Trophoblast cell (in vitro differentiated cells and primary cell): ENCODE measurements at regions not wholly inside any gene's neighbourhood (a gene's known extent, or its start where the extent isn't known, plus 50 kb on each side); places are given as distances from the start of the nearest gene placed in this dataset.

Experiments used
- DNase-seq, 2 donors: peaks; one replicate each; pipeline ENCODE4 v3.0.0-alpha.2; 2016
- H2AFZ ChIP-seq: 2 replicates; pipeline ENCODE4 v1.6.1; 2013; ENCODE audit warnings: low read length, moderate library complexity, mild to moderate bottlenecking; ENCODE audit not compliant: insufficient read depth, poor library complexity
- H2AK5ac ChIP-seq: 2 replicates; pipeline ENCODE4 v1.6.1; 2013; ENCODE audit warnings: mild to moderate bottlenecking, low read length
- H2BK120ac ChIP-seq: 2 replicates; pipeline ENCODE4 v1.6.1; 2013; ENCODE audit warnings: low read length, mild to moderate bottlenecking, moderate library complexity; ENCODE audit not compliant: insufficient read depth, poor library complexity
- H2BK12ac ChIP-seq: 2 replicates; pipeline ENCODE4 v1.6.1; 2013; ENCODE audit warnings: mild to moderate bottlenecking, low read length, moderate library complexity
- H2BK5ac ChIP-seq: 2 replicates; pipeline ENCODE4 v1.6.1; 2013; ENCODE audit warnings: low read length, low read depth, moderate library complexity, mild to moderate bottlenecking; ENCODE audit not compliant: poor library complexity
- H3K14ac ChIP-seq: 2 replicates; pipeline ENCODE4 v1.6.1; 2013; ENCODE audit warnings: mild to moderate bottlenecking, low read length
- H3K18ac ChIP-seq: 2 replicates; pipeline ENCODE4 v1.6.1; 2013; ENCODE audit warnings: mild to moderate bottlenecking, low read length
- H3K23ac ChIP-seq: 2 replicates; pipeline ENCODE4 v1.6.1; 2013; ENCODE audit warnings: low read length
- H3K27ac ChIP-seq: 2 replicates; pipeline ENCODE4 v1.5.1; 2013; ENCODE audit warnings: low read depth, mild to moderate bottlenecking, inconsistent platforms, low read length, moderate library complexity
- H3K27me3 ChIP-seq: 2 replicates; pipeline ENCODE4 v1.6.1; 2013; ENCODE audit warnings: inconsistent platforms, mild to moderate bottlenecking, low read length, moderate library complexity; ENCODE audit not compliant: insufficient read depth
- H3K36me3 ChIP-seq, 2 experiments: 1 replicate in 1 of 2; 2 replicates in 1 of 2; pipeline ENCODE4 v1.6.1; 2013; ENCODE audit warnings: low read length in 2 of 2, mild to moderate bottlenecking in 2 of 2, moderate library complexity in 1 of 2; ENCODE audit not compliant: insufficient read depth in 2 of 2, control insufficient read depth in 1 of 2
- H3K4ac ChIP-seq: 2 replicates; pipeline ENCODE4 v1.6.1; 2013; ENCODE audit warnings: low read depth, mild to moderate bottlenecking, low read length, moderate library complexity
- H3K4me1 ChIP-seq, 2 experiments: 1 replicate in 1 of 2; 2 replicates in 1 of 2; pipeline ENCODE4 v1.6.1; 2013; ENCODE audit warnings: low read length in 2 of 2, mild to moderate bottlenecking in 2 of 2, moderate library complexity in 1 of 2; ENCODE audit not compliant: insufficient read depth in 2 of 2, control insufficient read depth in 1 of 2
- H3K4me2 ChIP-seq: 2 replicates; pipeline ENCODE4 v1.6.1; 2013; ENCODE audit warnings: inconsistent platforms, mild to moderate bottlenecking, low read length, moderate library complexity
- H3K4me3 ChIP-seq: 2 replicates; pipeline ENCODE4 v1.5.1; 2013; ENCODE audit warnings: mild to moderate bottlenecking, low read depth, low read length, inconsistent platforms
- H3K79me1 ChIP-seq: one replicate; pipeline ENCODE4 v1.6.1; 2013; ENCODE audit warnings: low read length
- H3K79me2 ChIP-seq: 2 replicates; pipeline ENCODE4 v1.6.1; 2013; ENCODE audit warnings: low read length, mild to moderate bottlenecking; ENCODE audit not compliant: control insufficient read depth, insufficient read depth, poor library complexity
- H3K9ac ChIP-seq: 2 replicates; pipeline ENCODE4 v1.6.1; 2013; ENCODE audit warnings: mild to moderate bottlenecking, low read length
- H3K9me3 ChIP-seq: 2 replicates; pipeline ENCODE4 v1.6.1; 2013; ENCODE audit warnings: low read depth, mild to moderate bottlenecking, control low read depth, inconsistent platforms, low read length; ENCODE audit not compliant: insufficient read depth
- H4K12ac ChIP-seq: 2 replicates; pipeline ENCODE4 v1.6.1; 2013; ENCODE audit warnings: low read depth, mild to moderate bottlenecking, low read length, moderate library complexity
- H4K8ac ChIP-seq: 2 replicates; pipeline ENCODE4 v1.6.1; 2013; ENCODE audit warnings: low read depth, mild to moderate bottlenecking, low read length, moderate library complexity
- H4K91ac ChIP-seq: one replicate; pipeline ENCODE4 v1.6.1; 2013; ENCODE audit warnings: low read depth, mild to moderate bottlenecking, low read length, moderate library complexity
- WGBS: extraction: QIAGEN DNeasy Blood & Tissue Kit; methylation state at CpG from one replicate; pipeline ENCODE4 v1.1.7; 2013; ENCODE audit warnings: missing lambda C conversion rate; ENCODE audit not compliant: insufficient read length, insufficient coverage; ENCODE audit errors: extremely low coverage; 5-methylcytosine and 5-hydroxymethylcytosine counted together

DNA sequence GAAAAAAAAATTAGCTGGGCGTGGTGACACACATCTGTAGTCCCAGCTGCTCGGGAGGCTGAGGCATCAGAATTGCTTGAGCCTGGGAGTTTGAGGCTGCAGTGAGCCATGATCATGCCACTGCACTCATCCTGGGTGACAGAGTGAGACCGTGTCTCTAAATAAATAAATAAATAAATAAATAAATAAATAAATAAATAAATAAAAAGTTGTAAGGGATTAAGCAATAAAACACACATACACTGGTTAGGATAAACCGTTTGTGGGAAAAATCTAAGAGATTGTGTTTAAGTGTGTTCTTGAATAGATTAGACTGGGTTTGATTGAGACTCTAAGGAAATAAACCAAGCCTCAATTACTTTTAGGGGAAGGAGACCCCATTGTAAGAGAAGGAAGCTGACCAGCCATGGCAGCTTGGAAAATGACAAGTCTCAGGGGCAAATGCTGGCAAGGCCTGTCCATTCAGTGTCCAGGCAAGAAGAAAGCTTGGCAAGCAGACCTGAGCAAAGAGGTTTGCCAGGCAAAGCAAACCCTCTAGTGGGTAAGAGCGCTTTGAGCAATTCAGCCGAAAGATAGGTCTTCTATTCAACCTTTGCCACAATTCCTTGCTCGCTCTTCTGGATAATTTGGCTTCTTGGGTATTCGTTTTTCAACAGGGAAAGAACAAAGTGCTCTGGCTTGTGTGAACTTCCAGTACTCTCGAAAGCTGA, 106.9 kb upstream of the SERBP1 start:
- no peaks in the 10 kb centered on the region for H3K27me3 ChIP-seq
- H3K4me1 ChIP-seq: no peaks in the 10 kb centered on the region
- no peaks in the 10 kb centered on the region for H3K36me3 ChIP-seq
- H3K14ac ChIP-seq: no peak overlapping the region
- no peak overlapping the region for H2BK12ac ChIP-seq
- no peak overlapping the region for H4K91ac ChIP-seq
- no peak overlapping the region for H3K18ac ChIP-seq
- H3K4me3 ChIP-seq: no peak overlapping the region
- no peak overlapping the region for H2AK5ac ChIP-seq
- H2AFZ ChIP-seq: no peak overlapping the region
- no peak overlapping the region for H2BK5ac ChIP-seq
- H3K79me2 ChIP-seq: no peaks in the 10 kb centered on the region
- H4K12ac ChIP-seq: no peak overlapping the region
- H3K23ac ChIP-seq: no peak overlapping the region
- no peaks in the 10 kb centered on the region for H3K9me3 ChIP-seq
- H3K4ac ChIP-seq: no peak overlapping the region
- H3K4me2 ChIP-seq: no peak overlapping the region
- WGBS: no CpG with 5 or more reads among the region's 9 CpGs
- H3K9ac ChIP-seq: no peak overlapping the region
- H3K79me1 ChIP-seq: no peaks in the 10 kb centered on the region
- no peak for DNase-seq
- H3K27ac ChIP-seq: no peak overlapping the region
- H2BK120ac ChIP-seq: no peak overlapping the region
- H4K8ac ChIP-seq: no peak overlapping the region

DNA sequence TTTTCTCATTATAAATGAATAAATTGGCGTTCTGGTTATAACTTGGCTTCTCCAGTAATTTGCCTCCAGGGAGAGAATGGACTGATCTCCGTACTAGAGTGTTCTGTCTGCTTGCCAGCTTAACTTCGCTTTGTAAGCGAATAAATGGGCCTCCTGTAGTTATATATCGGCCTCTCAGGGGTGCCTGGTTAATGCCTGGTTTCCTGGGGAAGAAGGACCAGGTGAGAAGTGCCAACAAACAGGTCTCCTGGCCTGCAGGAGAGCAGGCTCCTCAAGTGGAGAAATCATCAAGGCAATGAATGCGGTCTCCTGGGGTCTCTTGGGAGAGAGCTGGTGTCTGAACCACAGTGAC, 107.4 kb upstream of the SERBP1 start:
- no peak overlapping the region for H3K4ac ChIP-seq
- no peak overlapping the region for H4K8ac ChIP-seq
- H3K18ac ChIP-seq: no peak overlapping the region
- H3K4me3 ChIP-seq: no peak overlapping the region
- no peak overlapping the region for H2AK5ac ChIP-seq
- no peak overlapping the region for H3K4me2 ChIP-seq
- no peaks in the 10 kb centered on the region for H3K79me2 ChIP-seq
- H2BK12ac ChIP-seq: no peak overlapping the region
- no peaks in the 10 kb centered on the region for H3K27me3 ChIP-seq
- no peak overlapping the region for H4K91ac ChIP-seq
- no peaks in the 10 kb centered on the region for H3K79me1 ChIP-seq
- H4K12ac ChIP-seq: no peak overlapping the region
- DNase-seq: no peak
- no peak overlapping the region for H3K9ac ChIP-seq
- no peak overlapping the region for H3K14ac ChIP-seq
- no peaks in the 10 kb centered on the region for H3K36me3 ChIP-seq
- H3K4me1 ChIP-seq: no peaks in the 10 kb centered on the region
- H2AFZ ChIP-seq: no peak overlapping the region
- H3K27ac ChIP-seq: no peak overlapping the region
- no peak overlapping the region for H3K23ac ChIP-seq
- H2BK5ac ChIP-seq: no peak overlapping the region
- no peaks in the 10 kb centered on the region for H3K9me3 ChIP-seq
- H2BK120ac ChIP-seq: no peak overlapping the region
- WGBS: no CpG with 5 or more reads among the region's 6 CpGs

DNA sequence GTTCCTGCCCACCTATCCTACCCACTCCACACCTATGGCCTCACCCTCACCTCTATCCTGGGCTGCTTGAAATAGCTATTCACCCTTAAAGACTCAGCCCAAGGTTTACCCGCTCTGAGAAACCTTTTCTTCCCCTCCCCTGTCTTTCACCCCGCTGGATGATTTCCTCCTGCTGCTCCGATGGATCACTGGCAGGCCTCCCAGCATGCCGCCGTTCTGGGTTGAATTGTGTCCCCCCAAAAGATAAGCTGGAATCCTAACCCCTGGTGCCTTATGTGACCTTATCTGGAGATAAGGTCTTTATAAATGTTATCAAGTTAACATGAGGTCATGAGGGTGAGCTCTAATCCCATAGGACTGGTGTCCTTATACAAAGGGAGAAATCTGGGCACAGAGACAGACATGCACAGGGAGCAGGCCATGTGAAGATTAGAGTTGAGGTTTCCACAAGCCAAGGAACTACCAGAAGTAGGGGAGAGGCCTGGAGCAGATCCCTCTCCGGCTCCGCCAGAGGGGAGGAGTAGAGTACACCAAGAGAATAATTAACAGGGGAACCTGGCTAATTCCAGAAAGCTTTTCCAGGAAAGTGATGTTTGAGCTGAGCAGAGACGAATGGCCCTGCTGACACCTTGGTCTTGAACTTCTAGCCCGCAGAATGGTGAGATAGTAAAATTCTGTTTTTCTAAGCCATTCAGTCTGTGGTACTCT, 110.0 kb upstream of the SERBP1 start:
- Histone ChIP-seq H3K9ac (no peak overlapping the region), H4K8ac (no peak overlapping the region), H3K36me3 (no peaks in the 10 kb centered on the region), H3K9me3 (no peaks in the 10 kb centered on the region), H4K91ac (no peak overlapping the region), H2BK12ac (no peak overlapping the region), H3K14ac (no peak overlapping the region), H3K79me1 (no peaks in the 10 kb centered on the region), H2AK5ac (no peak overlapping the region), H3K79me2 (no peaks in the 10 kb centered on the region), H2AFZ (no peak overlapping the region), H3K4me3 (no peak overlapping the region), H3K4me2 (no peak overlapping the region), H3K23ac (no peak overlapping the region), H4K12ac (no peak overlapping the region), H2BK120ac (no peak overlapping the region), H3K27me3 (no peaks in the 10 kb centered on the region), H2BK5ac (no peak overlapping the region), H3K18ac (no peak overlapping the region), H3K4me1 (no peaks in the 10 kb centered on the region), H3K27ac (no peak overlapping the region), H3K4ac (no peak overlapping the region)
- no peak for DNase-seq
- WGBS: no CpG with 5 or more reads among the region's 9 CpGs

DNA sequence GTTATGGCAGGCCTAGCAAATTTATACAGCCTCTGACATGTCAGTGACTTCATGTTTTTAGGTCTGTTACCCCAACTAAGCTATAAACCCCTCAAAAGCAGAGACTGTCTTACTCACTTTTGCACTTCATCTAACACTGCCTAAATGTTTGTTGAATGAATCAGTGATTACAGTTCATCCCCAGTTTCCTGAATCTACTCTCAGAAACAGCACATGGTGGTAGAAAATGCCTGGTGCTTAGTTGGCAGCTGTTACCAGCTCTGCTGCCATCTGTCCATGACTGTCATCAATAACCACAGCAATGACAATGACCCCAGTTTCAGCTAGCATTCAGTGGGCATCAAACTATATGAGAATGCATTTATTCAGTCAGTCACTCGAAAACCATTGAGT, 110.5 kb upstream of the SERBP1 start:
- Histone ChIP-seq H3K23ac (no peak overlapping the region), H3K9me3 (no peaks in the 10 kb centered on the region), H3K18ac (no peak overlapping the region), H3K4me3 (no peak overlapping the region), H3K27me3 (no peaks in the 10 kb centered on the region), H4K91ac (no peak overlapping the region), H3K79me1 (no peaks in the 10 kb centered on the region), H2AFZ (no peak overlapping the region), H2BK120ac (no peak overlapping the region), H3K27ac (no peak overlapping the region), H3K4me2 (no peak overlapping the region), H2AK5ac (no peak overlapping the region), H4K12ac (no peak overlapping the region), H3K9ac (no peak overlapping the region), H3K36me3 (no peaks in the 10 kb centered on the region), H4K8ac (no peak overlapping the region), H3K79me2 (no peaks in the 10 kb centered on the region), H3K4me1 (no peaks in the 10 kb centered on the region), H2BK5ac (no peak overlapping the region), H3K4ac (no peak overlapping the region), H2BK12ac (no peak overlapping the region), H3K14ac (no peak overlapping the region)
- no CpG with 5 or more reads among the region's 1 CpG for WGBS
- no peak for DNase-seq
